ENCODE measurements at regions not wholly inside any gene's neighbourhood (a gene's known extent, or its start where the extent isn't known, plus 50 kb on each side); places are given as distances from the start of the nearest gene placed in this dataset.
A peak's percentile ranks its signal among the peaks of the same experiment; 100 is the strongest.

DNA sequence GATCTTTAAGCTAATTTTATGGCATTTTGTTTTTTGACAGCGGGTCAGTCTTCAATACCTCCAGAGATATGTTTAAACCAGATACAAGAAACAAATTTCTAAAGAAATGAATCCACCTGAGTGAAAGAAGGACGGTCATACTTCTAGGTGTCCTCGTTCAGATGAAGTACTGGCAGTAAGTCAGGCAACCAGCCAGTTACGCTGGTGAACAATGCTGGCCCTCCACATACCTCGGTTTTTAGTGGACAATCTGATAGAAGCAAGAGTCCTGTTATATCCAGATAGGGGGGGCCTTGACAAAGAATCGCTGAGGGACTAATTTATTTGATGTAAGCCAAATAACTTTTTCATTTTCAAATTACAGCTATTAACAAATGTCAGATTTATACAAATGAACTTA lies 266.4 kb upstream of the KLF14 start:
- no peak for FAIRE-seq

DNA sequence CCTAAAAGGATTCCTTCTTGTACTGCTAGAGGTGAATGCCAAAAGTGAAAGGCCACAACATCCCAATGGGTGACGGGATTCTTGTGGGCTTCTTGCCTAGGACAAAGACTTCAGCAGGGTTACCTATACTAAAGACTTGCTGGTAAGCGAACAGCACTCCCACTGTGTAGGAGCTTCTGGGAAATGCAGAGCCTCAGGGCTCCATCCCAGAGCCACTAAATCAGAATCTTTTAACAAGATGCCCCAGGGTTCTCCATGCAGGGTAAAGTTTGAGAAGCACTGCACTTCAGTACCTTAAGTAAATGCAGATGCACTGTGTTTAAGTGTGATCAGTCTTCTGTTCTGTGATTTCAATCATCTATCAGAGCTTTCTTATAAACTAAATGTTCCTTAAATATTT lies 266.9 kb upstream of the KLF14 start:
- no peak for FAIRE-seq

DNA sequence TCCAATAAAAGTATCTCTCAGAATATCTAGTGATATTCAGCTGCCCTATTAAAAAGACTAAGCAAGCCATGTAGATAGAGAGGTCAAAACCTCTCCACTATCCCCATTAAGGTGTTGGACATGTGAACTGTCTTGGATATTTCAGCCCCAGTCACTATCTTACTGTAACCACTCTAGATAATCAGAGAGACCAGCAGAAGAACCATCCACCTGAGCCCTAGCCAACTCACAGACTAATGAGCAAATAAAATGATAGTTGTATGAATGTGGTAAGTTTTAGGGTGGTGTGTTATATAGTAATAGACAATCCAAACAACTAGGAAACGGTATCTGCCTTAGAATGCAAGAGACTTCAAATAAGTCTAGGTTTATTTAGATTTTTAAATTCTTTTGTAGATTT lies 268.6 kb upstream of the KLF14 start:
- no peak for FAIRE-seq

DNA sequence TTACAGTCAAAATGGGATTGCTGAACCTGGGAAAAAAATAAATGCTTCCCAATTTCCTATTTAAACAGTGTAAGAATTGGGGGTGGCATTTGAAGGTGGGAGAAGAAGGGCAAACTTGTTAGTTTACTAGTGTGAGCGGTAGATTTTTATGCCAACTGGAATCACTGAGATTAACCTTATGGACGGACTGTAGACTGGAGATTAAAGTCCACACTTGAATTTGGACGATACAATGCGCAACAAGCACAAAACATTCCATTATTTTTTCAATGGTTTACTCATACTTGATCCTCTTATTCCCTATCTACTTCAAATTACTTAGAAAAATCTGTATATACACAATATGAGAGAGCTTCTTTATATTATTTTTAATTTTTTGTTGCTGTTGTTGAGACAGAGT lies 269.6 kb upstream of the KLF14 start:
- no peak for FAIRE-seq

DNA sequence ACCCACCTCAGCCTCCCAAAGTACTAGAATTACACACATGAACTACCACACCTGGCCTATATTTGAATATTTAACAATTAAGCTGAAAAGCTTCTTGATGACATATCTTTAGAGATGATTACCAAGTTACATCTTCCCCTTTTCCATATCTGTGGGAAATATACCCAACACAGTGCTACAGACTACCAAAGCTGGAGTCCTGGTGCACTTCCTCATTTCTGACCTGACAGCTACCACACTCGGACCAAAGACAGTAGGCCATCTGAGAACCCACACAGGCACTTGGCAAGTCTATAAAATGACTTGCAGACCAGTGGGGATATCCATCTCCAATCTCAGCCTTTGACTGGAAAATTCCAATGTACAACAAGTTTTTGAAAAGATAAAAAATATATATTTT lies 270.4 kb upstream of the KLF14 start:
- no peak for FAIRE-seq

DNA sequence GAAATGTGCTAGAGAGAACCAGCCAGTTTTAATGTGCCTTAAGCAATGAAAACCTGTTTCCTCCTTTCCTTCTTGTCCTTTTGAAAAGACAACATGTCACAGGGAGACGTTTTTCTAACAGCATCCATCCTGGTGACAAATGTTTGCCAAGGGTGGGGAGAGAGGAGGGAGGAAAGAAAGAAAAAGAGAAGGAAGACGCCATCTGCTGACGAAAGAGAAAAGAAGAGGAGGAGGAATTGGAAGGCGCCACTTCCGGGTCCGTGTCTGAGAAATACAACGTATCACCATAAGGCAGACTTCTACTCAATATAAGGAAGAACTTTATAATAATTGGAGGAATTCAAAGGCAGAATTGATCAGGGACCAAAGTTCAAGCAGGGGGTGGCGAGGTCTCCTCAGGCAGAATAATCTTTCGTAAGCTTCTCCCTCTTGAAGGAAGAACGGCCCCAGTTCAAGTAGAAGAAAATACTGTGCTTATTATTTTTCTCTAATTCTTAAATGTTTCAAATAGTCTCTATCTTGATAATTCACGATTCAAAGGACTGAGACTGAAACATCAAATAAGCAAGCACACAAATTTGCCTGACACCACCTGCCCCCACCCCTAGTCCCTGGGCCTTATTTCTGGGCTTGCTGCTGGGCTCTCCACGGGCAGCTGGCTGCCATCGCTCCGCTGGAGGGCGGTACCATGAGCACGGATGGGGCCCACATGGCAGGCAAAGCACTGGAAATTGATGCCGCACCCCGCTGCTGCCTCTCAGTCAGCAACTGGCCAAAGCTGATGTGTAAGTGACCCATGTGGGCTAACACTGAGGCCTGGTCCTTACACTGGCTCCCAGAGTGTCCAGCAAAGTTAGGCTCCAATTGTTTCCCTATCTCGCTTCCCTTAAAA lies 273.7 kb upstream of the KLF14 start:
- peak; percentile 59 for FAIRE-seq

DNA sequence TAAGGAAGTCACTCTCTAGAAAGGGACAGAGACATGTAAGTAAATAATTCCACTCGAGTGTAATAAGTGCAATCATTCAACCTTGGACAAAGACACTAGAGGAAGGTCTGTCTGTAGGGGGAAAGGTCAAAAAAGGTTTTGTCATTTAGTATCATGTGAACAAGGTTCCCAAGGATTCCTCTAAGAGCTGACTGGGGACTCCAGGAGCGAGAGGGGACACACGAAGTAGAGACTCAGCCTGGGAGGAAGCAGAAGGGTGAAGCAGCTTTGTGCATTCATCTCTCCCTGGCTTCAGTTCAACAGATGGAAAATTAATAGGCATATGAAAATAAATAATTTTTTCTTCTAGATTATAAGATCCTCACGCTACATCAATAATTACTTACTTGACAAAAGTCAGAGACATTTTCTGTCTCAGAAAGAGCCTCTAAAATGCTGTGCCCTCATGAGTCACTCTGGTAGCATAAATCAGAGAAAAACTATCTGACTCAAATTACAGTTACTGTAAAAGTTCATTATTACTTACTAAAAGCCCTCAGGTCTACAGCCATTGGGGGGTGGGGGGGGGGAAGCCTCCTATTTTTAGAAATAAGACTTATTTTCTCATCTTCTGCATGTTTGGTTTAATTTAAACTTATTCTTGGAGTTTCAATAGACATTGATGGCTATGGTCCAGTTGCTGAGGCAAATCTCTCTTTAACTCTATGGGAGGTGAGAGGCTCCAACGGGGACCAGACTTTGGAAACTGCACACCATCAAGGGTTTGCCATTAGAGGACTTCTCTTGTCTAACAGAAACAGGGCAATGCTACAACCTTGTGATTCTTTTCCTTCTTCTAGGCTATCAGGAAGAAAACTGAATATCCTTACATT lies 275.1 kb upstream of the KLF14 start:
- no peak for FAIRE-seq

DNA sequence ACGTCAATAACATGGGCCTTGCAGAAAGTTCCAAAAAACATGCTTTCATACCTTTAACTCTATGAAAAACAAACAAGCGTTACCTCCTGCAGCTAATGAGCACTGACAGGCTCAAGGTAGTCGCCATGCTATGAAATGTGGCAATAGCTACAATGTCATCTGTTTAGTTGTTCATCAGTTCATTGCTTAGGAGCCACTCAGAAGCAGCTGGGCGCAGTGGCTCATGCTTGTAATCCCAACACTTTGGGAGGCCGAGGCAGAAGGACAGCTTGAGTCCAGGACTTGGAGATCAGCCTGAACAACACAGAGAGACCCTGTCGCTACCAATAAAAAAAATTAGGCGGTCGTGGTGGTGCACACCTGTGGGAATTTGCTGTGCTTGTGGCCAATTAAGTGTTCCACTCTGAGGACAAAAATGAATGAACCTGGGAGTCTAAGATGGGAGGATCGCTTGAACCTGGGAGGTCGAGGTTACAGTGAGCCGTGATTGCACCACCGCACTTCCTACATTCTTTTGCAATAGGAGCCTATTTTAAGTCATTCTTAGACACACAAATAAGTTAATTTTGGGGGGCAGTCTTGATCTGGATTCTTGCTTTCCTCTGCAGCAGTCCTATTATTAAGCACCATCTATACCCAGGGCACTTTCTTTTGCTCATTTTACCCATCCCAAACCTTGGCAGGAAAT lies 276.2 kb upstream of the KLF14 start:
- FAIRE-seq = no peak

DNA sequence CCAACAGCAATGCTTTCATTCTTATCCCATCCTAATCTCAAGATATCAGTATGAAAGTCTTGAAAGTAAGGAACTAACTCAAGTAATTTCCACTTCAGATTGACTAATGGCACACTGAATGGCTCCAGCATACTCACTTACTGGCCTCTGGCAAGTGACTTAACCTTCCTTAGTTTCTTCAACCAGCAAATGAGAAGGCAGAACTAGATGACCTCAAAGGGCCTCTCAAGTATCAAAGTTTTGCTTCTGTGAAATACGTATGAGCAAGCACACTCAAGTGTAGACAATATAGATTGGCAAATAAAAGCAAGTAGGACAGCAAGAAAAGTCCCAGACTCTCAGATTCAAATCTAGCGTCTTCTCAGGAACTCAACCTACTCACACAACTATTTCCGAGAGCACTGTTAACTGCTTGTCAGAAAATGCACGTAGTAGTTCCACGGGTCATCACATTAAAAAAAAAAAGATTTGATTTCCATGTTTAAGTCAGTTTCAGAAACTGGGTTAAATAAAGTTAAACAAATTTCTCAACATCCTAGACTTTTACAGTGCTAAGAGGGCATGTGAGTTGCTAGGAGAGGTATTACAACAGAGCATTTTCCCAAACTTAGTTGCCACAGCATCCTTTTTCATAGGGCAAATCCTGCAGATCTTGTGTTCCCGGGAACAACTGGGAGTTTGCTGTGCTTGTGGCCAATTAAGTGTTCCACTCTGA lies 276.9 kb upstream of the KLF14 start:
- no peak for FAIRE-seq

DNA sequence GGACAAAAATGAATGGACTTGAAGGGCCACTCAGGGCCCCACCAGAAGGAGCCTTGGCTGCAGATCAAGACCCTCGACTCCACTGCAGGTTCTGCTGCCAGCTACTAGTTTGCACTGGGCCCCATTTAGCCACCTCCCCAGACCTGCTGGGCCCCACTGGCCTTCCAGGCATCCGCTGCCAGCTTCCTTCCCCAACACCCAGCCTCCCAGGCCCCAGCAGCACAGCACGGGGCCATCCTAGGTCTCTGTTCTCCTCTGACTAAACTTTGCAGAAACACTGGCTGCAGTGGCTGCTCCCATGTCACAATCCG lies 277.4 kb upstream of the KLF14 start:
- FAIRE-seq = no peak

DNA sequence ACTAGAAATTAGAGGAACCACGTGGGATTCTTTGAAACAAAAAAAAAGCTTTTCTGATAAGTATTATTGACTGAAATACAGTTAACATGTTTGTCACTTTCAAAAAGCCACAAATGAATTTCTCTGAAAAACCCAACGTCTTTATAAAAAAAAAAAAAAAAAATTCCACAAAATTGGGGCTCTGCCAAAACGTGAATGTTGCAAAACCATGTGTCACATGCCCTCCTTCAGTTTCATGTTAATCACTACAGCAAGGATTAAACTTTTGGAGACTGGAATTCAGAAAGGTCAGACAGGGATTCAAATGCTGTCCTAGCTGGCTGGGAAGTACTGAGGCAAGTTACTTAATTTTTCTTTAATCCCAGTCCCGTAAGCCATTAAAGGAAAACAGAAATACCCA lies 278.0 kb upstream of the KLF14 start:
- FAIRE-seq = no peak

DNA sequence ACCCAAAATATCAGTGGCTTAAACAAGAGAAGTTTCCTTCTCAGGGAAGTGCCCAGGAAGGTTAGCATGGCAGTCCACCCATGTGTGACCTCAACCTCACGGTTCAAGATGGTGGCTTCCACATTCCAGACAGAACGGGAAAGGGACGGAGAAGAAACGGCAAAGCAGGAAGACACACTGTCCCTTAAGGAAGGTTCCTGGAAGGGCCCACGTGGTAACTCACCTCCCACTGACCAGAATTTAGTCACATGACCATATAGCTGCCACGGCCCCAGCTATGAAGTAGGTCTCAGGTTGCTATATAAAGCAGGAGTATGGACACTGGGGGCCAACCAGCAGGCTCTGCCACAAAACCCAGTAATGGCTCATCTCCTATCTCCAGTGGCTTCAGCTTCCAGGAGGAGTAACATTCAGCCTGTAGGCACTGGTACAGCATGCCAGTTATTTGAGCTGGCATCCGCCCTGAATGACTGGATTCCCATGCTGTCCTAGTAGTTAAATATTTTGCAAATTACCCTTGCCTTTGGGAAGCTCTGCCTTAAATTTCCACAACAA lies 278.5 kb upstream of the KLF14 start:
- no peak for FAIRE-seq

DNA sequence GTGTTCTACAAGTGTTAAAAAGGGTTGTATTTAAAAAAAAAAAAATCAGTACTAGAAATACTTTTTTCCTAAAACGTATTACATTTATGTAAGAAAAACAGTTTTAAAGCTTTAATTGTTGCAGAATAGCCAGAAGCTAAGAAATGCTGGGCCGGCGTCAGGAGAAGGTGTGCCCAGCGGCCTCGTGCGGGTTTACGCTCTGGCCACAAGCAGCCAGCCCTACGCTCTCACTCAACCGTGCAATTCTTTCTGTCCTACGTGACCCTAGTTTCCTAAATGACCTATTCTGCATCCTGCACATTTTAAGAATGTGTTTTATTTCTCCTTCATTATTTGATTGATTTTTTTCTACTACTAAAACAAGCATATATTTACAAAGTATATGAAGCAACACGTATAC lies 279.7 kb upstream of the KLF14 start:
- FAIRE-seq = no peak

DNA sequence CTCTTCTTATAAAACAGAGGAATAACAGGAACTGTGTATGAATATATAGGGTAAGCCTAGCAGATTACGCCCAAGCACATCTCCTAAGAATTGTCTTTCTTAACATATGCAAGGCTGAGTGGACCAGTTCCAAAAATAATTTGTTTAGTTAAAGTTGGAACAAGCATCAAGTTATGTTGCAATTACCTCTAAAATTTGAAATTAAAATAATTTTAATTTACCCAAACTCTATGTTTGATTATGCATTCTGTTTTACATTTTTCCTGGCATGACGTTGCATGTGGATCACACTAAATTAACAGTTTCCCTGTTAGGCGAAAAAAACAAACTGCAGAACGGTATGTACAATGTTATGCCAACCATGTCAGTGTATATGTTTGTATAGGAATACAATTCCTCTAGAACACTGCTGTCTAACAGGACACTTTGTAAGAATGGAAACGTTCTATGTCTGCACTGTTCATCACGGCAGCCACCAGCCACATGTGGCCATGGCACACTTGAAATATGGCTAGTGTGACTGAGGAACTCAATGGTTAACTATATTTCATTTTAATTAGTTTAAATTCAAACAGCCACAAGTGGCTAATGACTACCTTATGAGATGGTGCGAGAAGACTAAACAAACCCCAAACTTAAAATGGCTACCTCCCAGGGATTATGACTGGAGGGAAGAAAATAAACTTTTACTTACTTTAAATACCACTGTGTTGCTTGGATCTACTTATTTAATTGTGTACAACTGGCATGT lies 281.1 kb upstream of the KLF14 start:
- FAIRE-seq = no peak

DNA sequence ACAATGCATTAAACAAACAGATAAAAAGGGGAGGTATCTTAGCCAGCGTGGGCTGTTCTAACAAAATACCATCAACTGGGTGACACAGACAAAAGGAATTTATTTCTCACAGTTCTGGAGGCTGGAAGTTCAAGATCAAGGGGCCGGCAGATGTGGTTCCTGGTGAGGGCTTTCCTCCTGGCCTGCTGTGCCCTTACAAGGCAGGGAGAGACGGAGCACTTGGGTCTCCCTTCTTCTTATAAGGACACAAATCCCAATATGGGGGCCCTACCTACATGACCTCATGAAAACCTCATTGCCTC lies 281.6 kb upstream of the KLF14 start:
- FAIRE-seq = no peak

DNA sequence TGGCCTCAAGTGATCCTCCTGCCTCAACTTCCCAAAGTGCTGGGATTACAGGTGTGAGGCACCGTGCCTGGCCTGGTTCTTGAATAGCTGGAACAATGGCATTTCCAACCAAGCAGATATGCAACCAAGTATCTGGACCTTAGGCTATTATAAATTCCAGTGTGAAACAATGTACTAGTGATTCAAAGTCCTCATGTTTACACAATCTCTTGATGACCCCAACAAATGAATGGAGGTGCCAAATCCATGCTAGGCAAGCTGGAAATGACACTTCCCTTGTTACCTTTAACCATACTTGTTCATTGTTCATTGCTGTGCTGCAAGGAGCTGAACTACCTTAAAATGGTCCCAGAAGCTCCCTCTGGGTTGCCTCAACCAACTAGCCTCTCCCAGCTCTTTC lies 282.2 kb upstream of the KLF14 start:
- FAIRE-seq = no peak

DNA sequence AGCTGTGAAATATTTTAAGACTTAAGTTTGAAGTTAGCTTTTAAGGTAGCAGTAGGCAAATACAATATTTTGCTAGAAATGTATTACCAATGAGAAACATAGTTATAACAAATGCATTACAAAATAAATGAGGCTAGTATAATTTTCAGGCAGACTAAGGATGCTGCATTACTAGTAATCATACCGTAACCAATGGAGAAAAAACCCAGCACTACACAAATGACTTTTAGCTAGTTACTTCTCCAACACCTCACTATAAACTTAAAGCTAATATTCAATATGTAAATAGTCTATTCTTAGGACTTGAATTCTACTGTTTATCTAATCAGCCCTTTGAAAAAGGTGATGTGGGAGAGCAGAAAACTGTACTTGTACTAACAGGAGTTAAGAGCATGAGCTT lies 285.3 kb upstream of the KLF14 start:
- no peak for FAIRE-seq

DNA sequence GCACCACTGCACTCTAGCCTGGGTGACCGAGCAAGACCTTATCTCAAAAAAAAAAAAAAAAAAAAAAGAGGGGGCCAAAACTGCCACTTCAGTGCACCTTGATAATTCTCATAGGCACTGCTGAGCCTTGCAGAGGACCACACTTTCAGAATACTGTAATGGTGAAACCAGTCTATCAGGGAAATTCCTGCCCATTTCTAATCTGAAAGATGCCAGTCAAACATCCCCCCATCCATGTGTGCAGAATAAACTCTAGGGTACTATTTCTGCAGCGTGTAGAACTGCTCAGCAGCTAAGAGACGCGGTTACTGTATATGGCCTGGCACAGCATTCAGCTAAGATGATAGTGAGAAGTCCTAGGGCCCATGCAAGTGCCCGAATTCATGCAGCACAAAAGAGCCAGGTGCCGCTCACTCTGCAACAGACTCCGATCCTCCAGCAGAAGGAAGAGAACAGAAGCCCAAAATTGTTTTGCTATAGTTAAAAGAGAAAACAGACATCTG lies 286.8 kb upstream of the KLF14 start:
- FAIRE-seq = no peak

DNA sequence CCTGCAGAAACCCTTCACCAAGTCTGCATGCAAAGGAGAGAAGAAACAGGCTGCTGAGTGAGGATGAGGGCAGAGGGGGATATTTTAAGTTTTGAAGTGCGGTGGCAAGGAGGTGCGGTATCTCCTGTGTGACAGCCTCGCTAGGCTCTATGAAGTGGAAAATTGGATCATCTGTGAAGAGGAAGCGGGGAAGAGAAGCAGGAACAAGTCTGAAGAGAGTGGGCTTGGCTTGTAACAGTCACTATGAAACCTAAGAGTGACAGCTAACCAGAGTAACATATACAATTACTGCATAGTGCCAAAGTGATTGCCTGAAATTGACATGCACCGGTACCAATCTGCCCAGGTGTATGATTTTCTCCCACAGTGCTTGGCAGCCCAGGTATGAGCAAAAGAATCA lies 287.5 kb upstream of the KLF14 start:
- FAIRE-seq = no peak

DNA sequence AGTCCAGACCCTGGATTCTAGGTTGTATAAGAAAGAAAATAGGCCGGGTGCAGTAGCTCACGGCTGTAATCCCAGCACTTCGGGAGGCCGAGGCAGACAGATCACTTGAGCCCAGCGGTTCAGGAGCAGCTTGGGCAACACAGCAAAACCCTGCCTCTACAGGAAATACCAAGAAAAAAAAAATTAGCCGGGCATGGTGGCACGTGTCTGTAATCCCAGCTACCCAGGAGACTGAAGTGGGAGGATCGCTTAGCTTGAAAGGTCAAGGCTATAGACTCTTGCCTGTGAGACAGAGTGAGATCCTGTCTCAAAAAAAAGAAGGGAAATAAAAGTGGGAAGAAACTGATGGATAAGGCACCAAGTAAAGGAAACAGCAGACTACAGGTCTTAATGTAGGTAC lies 287.9 kb upstream of the KLF14 start:
- FAIRE-seq = no peak

DNA sequence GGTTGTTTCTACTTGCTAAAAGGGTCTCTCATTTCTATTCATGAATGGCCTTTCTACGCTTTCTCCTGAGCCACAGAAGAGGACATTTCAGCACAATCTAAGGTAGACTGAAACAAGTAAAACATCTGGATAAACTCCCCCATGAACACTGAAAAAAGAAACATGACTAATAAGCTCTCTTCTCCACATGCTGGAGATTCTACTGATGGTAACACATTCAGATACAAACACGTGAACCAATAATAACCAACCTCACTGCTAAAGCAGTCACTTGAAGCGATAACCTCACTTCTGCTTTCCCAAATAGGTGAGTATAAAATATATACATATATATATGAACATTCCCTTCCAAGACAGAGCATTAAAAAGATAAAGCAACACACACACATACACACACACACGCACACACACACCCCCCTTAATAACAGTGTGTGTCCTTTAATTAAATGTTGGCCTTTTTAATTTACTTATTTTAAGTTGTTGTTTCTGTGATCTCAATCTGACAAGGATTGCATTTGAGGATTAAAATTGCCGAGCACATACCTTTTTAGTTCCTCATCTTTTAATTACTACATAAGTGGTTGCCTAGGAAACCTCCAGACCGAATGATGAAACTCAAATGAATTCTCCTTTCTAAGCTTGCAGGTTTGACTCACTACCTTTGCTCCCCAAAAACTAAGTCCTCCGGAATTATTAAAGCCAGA lies 292.4 kb upstream of the KLF14 start:
- FAIRE-seq = no peak
